NT2/D1 (cell line): ENCODE measurements at regions not wholly inside any gene's neighbourhood (a gene's known extent, or its start where the extent isn't known, plus 50 kb on each side); places are given as distances from the start of the nearest gene placed in this dataset.
"Not testable (repeated sequence)": the region's sequence is repeated elsewhere in the genome, so short reads cannot be mapped to it uniquely, and the experiment has no call there.

Source experiments
- DNase-seq: peaks from one replicate; pipeline ENCODE4 v3.0.0-alpha.2; 2011; ENCODE audit warnings: low read depth, low spot score
- H3K27me3 ChIP-seq: 2 replicates; pipeline ENCODE4 v1.6.0; 2011; ENCODE audit warnings: mild to moderate bottlenecking; ENCODE audit not compliant: insufficient read length, insufficient read depth
- H3K36me3 ChIP-seq: 2 replicates; pipeline ENCODE4 v1.6.1; 2011; ENCODE audit warnings: mild to moderate bottlenecking, low read length, mixed read lengths; ENCODE audit not compliant: insufficient read depth, insufficient read length
- H3K4me1 ChIP-seq: 2 replicates; pipeline ENCODE4 v1.5.1; 2011; ENCODE audit not compliant: insufficient read depth, insufficient read length
- H3K4me3 ChIP-seq: 2 replicates; pipeline ENCODE4 v1.5.1; 2011; ENCODE audit warnings: low read depth; ENCODE audit not compliant: insufficient read length
- H3K9ac ChIP-seq: 2 replicates; pipeline ENCODE4 v1.6.0; 2011; ENCODE audit warnings: low read depth; ENCODE audit not compliant: insufficient read length
- H3K9me3 ChIP-seq: 2 replicates; pipeline ENCODE4 v1.5.1; 2011; ENCODE audit warnings: mild to moderate bottlenecking, low read length; ENCODE audit not compliant: insufficient read depth
- SUZ12 ChIP-seq: IDR thresholded peaks from 2 replicates; pipeline ENCODE4 v1.6.1; 2011; ENCODE audit not compliant: insufficient read length, insufficient read depth; ENCODE audit errors: extremely low read depth
- YY1 ChIP-seq: IDR thresholded peaks from 2 replicates; pipeline ENCODE4 v1.6.1; 2011; ENCODE audit not compliant: insufficient read length, insufficient read depth
- ZNF274 ChIP-seq: IDR thresholded peaks from 2 replicates; pipeline ENCODE4 v1.6.1; 2011; ENCODE audit warnings: mild to moderate bottlenecking, low read depth, low read length

DNA sequence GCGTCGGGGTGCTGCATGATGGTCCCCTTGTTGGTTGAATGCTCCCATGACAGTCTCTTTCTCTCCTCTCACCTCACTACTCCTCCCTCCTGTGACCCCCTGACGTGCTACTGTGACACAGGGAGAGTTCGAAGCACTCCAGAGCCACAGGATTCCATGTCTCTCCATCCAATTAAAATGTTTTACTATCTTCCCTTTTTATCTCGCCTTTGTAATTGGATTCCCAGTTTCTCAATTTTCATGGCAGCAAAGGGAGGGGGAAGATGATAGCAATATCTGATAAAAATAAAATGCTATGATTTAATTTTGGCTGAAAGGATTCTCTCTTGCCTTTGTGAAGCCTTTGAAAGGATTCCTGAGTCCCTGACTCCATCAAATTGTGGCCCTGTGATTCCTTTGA lies 271.9 kb upstream of the SLC14A2 start:
- Histone ChIP-seq H3K4me3 (no peak overlapping the region), H3K4me1 (no peaks in the 10 kb centered on the region), H3K9me3 (no peaks in the 10 kb centered on the region), H3K9ac (no peak overlapping the region), H3K27me3 (no peaks in the 10 kb centered on the region), H3K36me3 (no peaks in the 10 kb centered on the region)
- TF ChIP-seq YY1 (no peak), ZNF274 (no peak), SUZ12 (no peak)
- DNase-seq, result no peak

DNA sequence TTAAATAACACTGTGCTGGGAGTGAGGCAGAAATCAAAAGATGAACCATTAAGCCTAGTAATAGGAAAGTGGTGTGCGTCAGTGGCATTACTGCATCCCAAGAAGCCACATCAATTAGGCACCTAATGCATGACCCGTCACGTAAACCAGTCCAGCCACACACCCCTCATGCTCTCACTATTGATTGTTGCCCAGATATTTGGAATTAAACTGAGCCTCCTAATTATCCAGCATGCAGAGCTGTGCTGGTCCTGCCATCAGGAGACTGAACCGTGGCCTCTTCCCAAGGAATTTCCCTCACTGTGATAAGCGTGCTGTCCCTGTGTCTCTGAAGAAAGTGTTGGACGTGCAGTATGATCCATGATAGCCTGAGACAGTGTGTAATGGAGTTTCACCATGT lies 270.6 kb upstream of the SLC14A2 start:
- H3K27me3 ChIP-seq, H3K36me3 ChIP-seq, DNase-seq, H3K4me3 ChIP-seq, H3K9me3 ChIP-seq, H3K4me1 ChIP-seq, H3K9ac ChIP-seq: not testable (repeated sequence)

DNA sequence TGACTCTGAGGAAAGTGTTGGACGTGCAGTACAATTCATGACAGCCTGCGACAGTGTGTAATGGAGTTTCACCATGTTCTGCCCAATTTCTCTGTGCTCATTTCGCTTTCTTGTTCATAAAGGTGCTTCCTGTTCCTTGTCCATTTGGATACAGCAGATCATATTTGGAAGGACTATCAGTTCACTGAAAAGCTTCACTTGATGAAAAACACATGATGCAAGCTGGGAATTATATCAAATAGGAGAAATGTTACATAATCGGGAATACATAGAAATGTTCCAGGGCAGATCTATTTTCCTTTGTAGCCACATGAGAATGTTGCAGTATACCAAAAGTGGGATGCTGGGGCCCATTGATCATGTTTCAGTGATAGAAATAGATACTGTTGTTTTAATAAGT lies 266.3 kb upstream of the SLC14A2 start:
- TF ChIP-seq YY1, result no peak
- no peak for TF ChIP-seq ZNF274
- H3K36me3 ChIP-seq, result no peaks in the 10 kb centered on the region
- no peak overlapping the region for H3K9ac ChIP-seq
- no peak overlapping the region for H3K4me3 ChIP-seq
- no peaks in the 10 kb centered on the region for H3K27me3 ChIP-seq
- no peak for DNase-seq
- no peaks in the 10 kb centered on the region for H3K4me1 ChIP-seq
- H3K9me3 ChIP-seq, result no peaks in the 10 kb centered on the region

DNA sequence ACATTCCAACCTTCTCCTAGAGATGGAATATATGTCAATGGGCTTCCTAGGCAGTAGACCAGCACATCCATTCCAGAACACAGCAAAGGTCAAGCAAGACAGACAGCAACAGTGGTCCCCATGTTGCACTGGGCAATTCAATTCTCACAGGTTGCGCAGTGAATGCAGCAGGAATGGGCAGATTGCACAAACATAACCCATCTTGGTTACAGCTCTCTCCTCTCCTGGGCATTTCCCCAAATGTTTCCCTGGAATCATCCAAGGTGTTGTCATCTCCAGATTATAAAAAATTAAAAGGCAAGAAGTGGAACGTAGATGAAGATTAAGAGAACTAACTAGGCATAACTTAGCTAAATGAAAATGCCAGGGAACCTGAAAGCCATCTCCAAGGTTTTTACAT lies 265.8 kb upstream of the SLC14A2 start:
- no peaks in the 10 kb centered on the region for H3K4me1 ChIP-seq

DNA sequence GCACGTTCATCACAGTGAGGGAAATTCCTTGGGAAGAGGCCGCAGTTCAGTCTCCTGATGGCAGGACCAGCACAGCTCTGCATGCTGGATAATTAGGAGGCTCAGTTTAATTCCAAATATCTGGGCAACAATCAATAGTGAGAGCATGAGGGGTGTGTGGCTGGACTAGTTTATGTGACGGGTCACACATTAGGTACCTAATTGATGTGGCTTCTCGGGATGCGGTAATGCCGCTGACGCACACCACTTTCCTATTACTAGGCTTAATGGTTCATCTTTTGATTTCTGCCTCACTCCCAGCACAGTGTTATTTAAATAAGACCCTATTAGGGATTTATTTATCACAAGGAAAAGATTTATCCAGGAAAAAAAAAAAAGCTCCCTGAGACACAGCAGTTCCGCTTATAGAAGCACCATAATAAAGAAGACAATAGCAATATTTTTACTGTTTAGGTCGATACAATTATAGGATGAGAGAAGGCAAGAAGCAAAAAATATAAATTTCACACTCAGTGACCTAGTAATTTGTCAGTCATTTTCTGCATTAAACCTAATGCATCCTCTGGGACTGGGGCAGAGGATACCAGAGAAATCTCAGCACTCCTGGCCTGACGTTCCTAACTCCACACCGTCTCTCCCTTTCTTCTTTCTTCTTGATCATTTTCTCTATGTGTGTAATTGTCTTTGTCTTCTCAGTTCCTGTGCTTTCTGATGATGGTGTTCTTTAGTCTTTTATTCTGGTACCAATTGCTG lies 264.7 kb upstream of the SLC14A2 start:
- DNase-seq, result no peak
- no peaks in the 10 kb centered on the region for H3K4me1 ChIP-seq
- H3K27me3 ChIP-seq, result no peaks in the 10 kb centered on the region
- no peak for TF ChIP-seq SUZ12
- TF ChIP-seq ZNF274, result no peak
- TF ChIP-seq YY1, result no peak
- no peak overlapping the region for H3K9ac ChIP-seq
- no peak overlapping the region for H3K4me3 ChIP-seq
- no peaks in the 10 kb centered on the region for H3K9me3 ChIP-seq
- H3K36me3 ChIP-seq, result no peaks in the 10 kb centered on the region

More for the DNA sequence above, 265.8 kb upstream of the SLC14A2 start:
- H3K9me3 ChIP-seq, result no peaks in the 10 kb centered on the region
- DNase-seq, result no peak
- no peak overlapping the region for H3K4me3 ChIP-seq
- no peaks in the 10 kb centered on the region for H3K36me3 ChIP-seq
- no peak overlapping the region for H3K9ac ChIP-seq
- no peak for TF ChIP-seq YY1
- H3K27me3 ChIP-seq, result no peaks in the 10 kb centered on the region

DNA sequence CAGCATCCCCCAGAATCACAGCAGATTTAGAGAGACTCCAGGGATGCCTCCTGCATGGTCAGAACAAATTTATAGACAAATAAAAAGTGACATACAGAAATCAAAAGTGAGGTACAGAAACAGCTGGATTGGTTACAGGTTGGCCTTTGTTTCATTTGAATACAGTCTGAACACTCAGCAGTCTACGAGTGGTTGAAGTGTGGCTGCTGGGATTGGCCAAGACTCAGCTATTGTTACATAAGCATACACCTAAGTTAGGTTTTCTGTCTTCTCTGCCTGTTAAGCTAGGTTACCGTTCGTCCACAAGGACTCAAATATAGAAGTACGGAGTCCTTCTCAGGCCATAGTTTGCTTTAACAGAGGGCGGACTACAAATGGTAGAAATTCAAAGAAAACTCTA lies 262.4 kb upstream of the SLC14A2 start:
- Histone ChIP-seq H3K4me3 (no peak overlapping the region), H3K36me3 (no peaks in the 10 kb centered on the region), H3K9me3 (no peaks in the 10 kb centered on the region), H3K4me1 (no peaks in the 10 kb centered on the region), H3K27me3 (no peaks in the 10 kb centered on the region), H3K9ac (no peak overlapping the region)
- TF ChIP-seq ZNF274 (no peak), SUZ12 (no peak), YY1 (no peak)
- no peak for DNase-seq

DNA sequence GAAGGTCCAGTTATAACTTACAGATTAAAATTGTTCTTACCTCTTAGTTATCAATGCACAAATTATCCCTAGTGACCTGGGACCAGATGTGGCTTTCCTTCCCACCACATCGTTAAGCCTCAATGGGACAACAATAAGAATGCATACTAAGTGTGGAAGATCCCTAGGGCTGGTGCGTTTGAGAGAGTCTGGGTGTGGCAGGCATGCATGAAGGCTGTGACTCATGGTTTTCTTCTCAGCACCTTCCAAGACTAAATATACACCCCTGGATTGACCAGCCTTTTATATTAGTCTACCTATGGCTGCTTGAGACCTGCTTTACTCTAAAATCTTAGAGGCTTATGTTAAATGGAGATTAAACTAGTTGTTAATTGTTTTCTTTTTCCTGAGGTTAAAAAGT lies 261.7 kb upstream of the SLC14A2 start:
- DNase-seq, result no peak
- Histone ChIP-seq H3K4me3 (no peak overlapping the region), H3K9ac (no peak overlapping the region), H3K36me3 (no peaks in the 10 kb centered on the region), H3K27me3 (no peaks in the 10 kb centered on the region), H3K9me3 (no peaks in the 10 kb centered on the region), H3K4me1 (no peaks in the 10 kb centered on the region)
- TF ChIP-seq YY1 (no peak), SUZ12 (no peak), ZNF274 (no peak)

DNA sequence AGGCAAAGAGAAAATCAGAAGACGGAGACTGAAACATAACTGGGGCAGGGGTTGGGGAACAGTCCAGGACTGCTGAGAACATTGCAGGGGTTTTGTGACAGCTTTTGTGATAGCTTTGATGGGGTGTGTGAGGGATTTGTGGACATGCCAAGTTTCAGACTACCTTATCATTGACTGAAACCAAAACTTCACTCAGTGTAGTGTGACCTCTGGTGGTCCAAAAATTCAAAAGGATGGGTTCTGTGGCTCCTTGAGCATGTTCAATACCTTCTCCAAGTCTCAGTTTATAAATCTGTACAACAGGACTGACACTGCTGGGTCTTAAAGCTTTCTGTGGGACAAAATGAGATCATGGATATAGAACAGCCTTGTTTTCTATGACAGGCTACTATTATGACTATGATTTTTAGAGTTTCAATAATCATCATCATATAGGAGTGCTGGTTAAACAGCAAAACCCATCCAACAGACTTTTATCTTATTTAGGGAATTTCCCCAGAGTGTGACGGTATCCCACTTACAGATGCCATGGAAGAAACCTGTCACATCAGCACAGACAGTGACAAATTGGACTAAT lies 259.2 kb upstream of the SLC14A2 start:
- Histone ChIP-seq H3K9ac (no peak overlapping the region), H3K4me3 (no peak overlapping the region), H3K9me3 (no peaks in the 10 kb centered on the region), H3K36me3 (no peaks in the 10 kb centered on the region), H3K4me1 (peaks cover 2% of the 10 kb centered on the region), H3K27me3 (no peaks in the 10 kb centered on the region)
- no peak for DNase-seq
- TF ChIP-seq ZNF274, result no peak
- no peak for TF ChIP-seq YY1
- TF ChIP-seq SUZ12, result no peak
